GM12874 (cell line): ENCODE measurements at regions not wholly inside any gene's neighbourhood (a gene's known extent, or its start where the extent isn't known, plus 50 kb on each side); places are given as distances from the start of the nearest gene placed in this dataset.

ENCODE experiments used
- CTCF ChIP-seq: IDR thresholded peaks from 2 replicates; pipeline ENCODE4 v1.5.1; 2011; ENCODE audit warnings: low read depth, mild to moderate bottlenecking, control low read depth, low read length, moderate library complexity; ENCODE audit not compliant: insufficient read depth

GRCh38 chr9:90451804-90452203 lies 190.8 kb downstream of the DIRAS2 start:
- TF ChIP-seq CTCF = no peak

GRCh38 chr9:90455316-90455715 lies 187.3 kb downstream of the DIRAS2 start:
- TF ChIP-seq CTCF = no peak

GRCh38 chr9:90457386-90458190 lies 185.0 kb downstream of the DIRAS2 start:
- TF ChIP-seq CTCF = no peak

GRCh38 chr9:90458485-90458884 lies 184.1 kb downstream of the DIRAS2 start:
- no peak for TF ChIP-seq CTCF

- no peak for TF ChIP-seq CTCF
Observed at GRCh38 chr9:90459321-90459720, 183.3 kb downstream of the DIRAS2 start.

GRCh38 chr9:90460220-90460619 lies 182.4 kb downstream of the DIRAS2 start:
- no peak for TF ChIP-seq CTCF

- no peak for TF ChIP-seq CTCF
Observed at GRCh38 chr9:90464978-90465377, 177.6 kb downstream of the DIRAS2 start.
